GM18861 (cell line): ENCODE measurements at regions not wholly inside any gene's neighbourhood (a gene's known extent, or its start where the extent isn't known, plus 50 kb on each side); places are given as distances from the start of the nearest gene placed in this dataset.

Experiments
- ATAC-seq: cut with Tn5 transposase; IDR thresholded peaks from one replicate; pipeline ENCODE4 v1.9.1; 2021; ENCODE audit not compliant: unreplicated experiment

GRCh38 chr11:19407677-19408270 lies 167.0 kb upstream of the E2F8 start:
- ATAC-seq, result no peak

DNA sequence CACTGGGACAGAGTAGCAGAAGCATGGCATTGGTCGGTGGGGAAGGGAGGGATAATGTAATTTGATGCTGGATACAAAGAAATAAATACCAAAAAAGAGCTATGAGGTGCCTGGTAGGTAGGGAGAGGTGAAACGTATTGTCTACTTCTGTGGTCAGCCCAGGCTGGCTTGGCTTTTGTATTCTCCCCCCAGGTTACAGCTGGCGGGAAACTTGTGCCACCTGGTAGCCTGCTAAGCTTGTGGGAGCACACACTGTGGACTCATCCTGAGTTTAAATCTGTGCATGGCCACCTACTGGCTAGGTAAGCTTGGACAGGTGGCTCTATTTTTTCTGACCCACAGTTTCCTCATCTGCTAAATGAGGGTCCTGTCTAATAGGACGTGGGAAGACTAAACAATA lies 165.2 kb upstream of the E2F8 start:
- ATAC-seq, result no peak

GRCh38 chr11:19404787-19405186 lies 164.0 kb upstream of the E2F8 start:
- no peak for ATAC-seq

- ATAC-seq, result no peak
These were observed 162.6 kb upstream of the E2F8 start for GRCh38 chr11:19403196-19403895.

DNA sequence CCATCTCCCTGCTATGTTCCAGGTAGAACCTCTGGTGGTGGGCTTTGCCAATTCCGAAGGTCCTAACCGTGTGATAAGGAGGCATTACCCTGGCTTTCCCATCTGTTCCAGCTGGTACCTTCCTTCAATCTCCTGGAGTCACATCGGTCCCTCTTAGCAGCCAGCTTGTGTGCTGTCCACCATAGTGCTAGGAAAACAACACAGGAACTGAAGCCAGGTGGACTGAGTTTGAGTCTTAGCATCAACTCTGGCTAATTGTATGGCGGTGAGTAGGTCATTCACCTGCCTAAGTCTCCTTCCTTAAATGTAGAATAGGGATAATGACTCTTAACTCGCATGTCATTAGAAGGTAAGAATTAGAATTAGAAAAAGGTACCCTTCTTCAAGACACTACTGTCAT lies 159.6 kb upstream of the E2F8 start:
- no peak for ATAC-seq

DNA sequence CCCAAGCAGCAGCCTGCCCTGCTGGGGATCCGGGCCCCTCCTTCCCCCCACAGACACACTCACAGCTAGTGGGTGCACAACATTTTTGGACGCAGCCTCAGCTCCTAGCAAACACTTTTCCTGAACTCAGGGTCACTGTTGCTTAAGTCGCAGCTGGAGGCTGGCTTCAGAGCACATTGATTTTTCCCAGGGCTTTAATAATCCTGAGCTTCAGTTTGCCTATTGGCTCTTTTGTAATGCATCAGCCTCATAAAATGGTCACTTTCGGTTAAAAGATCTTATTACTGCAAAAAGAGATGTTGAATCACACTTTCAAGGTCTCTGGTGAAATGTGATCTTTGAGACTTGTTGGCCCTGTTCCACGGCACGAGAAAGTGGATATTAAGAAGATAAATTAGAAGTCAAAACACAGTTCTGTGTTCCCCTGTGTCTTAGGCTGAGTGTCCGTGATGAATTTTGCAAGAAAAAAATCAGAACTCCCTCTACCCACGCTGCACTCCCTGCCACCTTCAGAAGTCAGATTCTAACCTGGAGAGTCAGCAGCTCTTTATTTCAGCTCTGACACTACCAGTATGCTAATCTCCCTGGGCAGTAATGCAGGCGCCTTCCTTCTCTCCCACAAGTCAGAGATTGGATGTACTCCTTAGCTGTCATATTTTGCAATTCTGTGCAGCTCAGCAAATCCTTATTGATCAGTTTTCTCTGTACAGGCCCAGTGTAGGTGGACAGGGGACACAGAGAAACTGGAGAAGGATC lies 158.2 kb upstream of the E2F8 start:
- ATAC-seq, result no peak

GRCh38 chr11:19398273-19398672 lies 157.5 kb upstream of the E2F8 start:
- no peak for ATAC-seq

- no peak for ATAC-seq
These were observed 154.3 kb upstream of the E2F8 start for GRCh38 chr11:19395050-19395449.

- no peak for ATAC-seq
These were observed 153.8 kb upstream of the E2F8 start for GRCh38 chr11:19394525-19395016.

DNA sequence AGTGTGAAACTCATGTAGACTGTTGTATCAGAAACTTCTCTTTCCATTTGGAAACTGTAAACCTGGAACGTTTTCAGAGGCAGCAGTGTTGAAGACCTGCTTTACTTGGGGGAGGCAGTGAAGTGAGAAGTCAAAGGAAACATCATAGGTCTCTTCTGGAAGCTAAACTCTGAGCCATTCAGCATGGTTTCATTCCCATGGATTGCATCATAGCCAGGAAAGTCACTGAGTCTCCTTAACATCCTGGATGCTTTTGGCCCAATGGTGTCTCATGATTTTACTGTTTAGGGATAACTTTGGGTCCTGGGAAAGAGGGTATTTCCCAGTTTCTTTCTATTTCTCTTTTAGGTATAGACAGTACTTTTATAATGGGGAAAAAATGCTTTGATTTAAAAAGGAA lies 153.2 kb upstream of the E2F8 start:
- no peak for ATAC-seq

- no peak for ATAC-seq
These were observed 152.2 kb upstream of the E2F8 start for GRCh38 chr11:19392847-19393518.

- no peak for ATAC-seq
These were observed 151.6 kb upstream of the E2F8 start for GRCh38 chr11:19392321-19392720.

DNA sequence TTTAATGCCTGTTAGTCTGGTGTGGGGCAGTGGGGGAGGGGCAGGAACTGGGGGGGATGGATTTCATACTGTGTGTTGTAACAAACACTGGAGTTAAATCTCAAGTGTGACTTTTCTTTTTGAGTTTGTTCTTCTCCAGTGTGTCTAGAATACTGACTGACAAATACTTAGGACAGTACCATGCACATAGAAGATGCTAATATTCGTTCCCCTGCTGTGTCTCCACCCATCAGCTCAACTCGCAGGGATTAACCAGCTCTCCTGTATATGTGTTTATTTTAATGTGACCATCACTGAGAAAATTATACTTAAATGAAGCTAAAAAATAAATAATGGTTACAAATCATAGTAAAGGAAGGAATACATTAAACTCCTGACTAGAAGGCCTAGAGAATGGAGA lies 150.9 kb upstream of the E2F8 start:
- no peak for ATAC-seq

- ATAC-seq, result no peak
These were observed 150.3 kb upstream of the E2F8 start for GRCh38 chr11:19391026-19391425.

DNA sequence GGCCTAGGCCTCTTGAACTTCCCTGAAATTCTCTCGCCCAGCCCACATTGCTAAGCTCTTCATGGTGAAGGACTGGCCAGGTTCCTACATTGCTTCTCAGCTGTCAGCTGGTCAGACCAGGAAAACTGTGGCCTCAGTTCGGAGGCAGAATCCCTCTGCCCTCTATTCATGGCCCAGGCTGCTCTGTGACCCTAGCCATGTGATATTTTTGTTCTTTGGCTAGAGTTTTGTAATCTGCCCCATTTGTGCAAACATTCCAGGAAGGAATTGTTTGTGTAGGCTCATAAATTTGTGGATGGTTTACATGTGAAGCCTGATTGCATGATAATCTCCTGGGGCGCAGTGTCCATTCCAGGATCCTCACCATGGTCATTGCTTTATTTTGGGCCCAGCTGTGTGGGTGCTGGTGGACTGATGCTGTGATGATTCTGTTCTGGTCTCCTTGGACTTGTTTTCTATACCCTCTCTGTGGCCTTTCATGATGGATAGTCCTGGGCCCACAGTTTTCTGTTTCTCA lies 149.1 kb upstream of the E2F8 start:
- no peak for ATAC-seq

DNA sequence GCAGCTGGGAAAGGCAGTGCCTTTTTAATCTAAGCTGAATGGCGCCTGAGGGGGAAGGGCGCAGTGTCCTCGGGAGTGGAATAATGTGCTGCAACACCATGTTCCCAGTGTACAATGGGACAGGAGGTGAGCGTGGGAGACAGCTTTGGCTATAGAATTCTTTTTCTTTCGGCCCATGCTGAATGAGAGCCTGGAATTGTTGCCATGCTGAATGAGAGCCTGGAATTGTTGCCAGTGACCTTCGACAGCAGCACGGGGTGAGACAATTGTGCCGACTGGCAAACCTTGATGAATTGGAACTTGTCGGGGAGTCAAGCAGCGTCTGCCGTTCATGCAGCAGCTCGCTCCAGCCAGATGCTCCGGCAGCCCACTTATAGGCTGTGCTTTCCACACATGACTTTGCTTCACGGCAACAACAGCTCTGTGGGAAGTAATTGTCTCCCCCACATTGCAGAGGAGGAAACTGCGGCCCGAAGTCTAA lies 141.4 kb upstream of the E2F8 start:
- ATAC-seq, result no peak

DNA sequence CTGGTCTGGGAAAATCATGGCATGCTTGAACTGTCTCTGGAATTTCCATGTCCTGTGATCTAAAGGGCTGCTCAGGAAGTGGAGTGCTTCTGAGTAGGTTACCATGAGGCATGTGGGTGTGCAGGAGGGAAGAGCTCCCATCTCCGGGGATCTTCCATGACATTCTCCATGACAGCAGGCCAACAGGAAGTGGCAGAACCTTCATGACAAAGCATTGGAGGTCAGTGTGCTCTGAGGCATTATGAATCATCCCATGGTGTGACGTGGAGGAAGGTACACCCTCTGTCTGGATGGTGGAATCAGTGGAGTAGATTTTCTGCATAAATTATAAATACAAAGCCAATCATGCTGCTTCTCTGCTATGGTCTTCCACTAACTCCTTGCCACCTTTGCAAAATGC lies 139.6 kb upstream of the E2F8 start:
- no peak for ATAC-seq

DNA sequence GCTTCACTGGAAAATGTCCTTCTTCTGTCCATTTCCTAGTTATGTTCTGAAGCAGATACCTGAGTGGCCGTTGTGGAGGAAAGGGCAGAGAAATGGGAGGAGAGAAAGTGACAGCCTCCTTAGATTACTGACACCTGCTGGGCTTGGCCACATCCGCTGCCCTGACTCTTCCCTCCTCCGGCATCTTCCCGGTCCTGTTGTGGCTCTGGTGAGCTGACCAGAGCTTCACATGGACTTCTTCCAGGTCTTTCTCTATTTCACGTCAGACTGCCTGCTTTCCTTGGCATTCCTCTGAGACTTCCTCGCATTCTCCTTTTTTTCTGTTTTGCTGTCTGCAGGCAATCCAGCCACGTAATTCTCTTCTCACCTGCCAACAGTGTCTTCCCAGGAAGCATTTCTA lies 138.7 kb upstream of the E2F8 start:
- no peak for ATAC-seq

DNA sequence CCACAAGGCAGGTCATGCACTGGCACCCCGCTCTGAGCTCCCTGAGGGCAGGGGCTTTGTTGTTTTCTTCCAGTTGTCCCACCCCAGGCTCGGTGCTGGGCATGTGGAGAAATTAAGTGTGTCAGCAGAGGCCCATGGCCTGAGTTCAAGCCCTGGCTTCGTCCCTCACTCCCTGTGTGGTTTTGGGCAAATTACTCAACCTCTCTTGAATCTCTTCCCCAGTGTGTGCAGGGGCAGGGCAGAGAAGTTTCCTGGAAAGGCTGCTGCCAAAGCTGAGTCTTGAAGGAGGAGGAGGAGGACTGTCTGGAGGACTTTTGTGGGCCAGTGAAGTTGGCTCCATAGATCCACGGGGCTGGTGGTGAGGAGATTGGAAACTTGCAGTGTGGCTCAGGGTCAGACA lies 138.1 kb upstream of the E2F8 start:
- ATAC-seq, result no peak

DNA sequence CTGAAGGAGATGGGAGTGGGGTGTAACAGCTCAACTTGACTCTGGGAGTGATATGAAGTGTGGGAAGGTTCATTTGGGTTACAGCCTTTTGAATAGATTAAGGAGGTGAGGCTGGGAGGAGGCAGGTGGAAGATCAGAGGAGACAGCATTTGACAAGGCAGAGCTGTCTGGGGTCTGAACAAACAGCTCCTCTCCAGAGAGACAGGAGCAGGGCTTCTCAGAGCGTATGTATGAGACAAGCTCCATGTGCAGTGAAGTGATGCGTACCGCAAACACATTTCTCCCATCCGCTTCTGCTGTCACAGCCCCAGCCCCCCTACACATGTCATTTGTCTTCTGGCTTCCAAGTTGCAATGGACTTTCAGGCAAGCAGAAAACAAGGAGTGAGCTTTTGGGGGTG lies 137.1 kb upstream of the E2F8 start:
- ATAC-seq, result no peak

DNA sequence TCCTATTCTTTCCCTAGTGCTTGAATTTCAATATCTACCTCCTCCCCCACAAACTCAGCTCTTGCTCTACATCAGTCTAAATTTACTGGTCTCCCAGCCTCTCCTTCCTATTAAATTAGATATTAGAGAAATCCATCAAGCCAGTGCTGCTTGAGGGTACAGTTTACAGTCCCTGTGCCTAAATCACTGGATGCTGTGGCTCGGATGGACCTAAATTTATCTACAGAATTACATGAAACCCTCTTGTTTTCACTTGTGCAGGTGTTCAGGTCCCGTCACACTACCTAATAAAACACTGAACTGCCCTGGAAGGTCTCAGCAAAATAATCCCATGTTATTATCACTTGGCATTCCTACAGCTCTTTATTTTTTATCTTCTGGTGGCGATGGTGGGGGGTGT lies 134.7 kb upstream of the E2F8 start:
- no peak for ATAC-seq
